Astrocyte of the cerebellum (primary cell): ENCODE measurements at regions not wholly inside any gene's neighbourhood (a gene's known extent, or its start where the extent isn't known, plus 50 kb on each side); places are given as distances from the start of the nearest gene placed in this dataset.

Source experiments
- DNase-seq: peaks from one replicate; pipeline ENCODE4 v3.0.0-alpha.2; 2011; ENCODE audit warnings: low read depth
- H3K4me3 ChIP-seq: 2 replicates; pipeline ENCODE4 v1.5.1; 2011; ENCODE audit warnings: mild to moderate bottlenecking, low read depth, low read length, moderate library complexity
- CTCF ChIP-seq: IDR thresholded peaks from 2 replicates; pipeline ENCODE4 v1.5.1; 2012; ENCODE audit warnings: low read length, low read depth, moderate library complexity, mild to moderate bottlenecking; ENCODE audit errors: missing control alignments
- in situ Hi-C: cut with HindIII; loops from 2 replicates; pipeline ENCODE4 v1.10.0; 2017; ENCODE audit warnings: low sequenced_read_pairs

- no peak for TF ChIP-seq CTCF
- no peak overlapping the region for H3K4me3 ChIP-seq
- no peak for DNase-seq
- in situ Hi-C loops = no loop called here
These were observed 857.2 kb upstream of the INTU start for GRCh38 chr4:126775485-126776106.

- in situ Hi-C loops = no loop called here
- no peak for DNase-seq
- TF ChIP-seq CTCF = no peak
- no peak overlapping the region for H3K4me3 ChIP-seq
These were observed 856.4 kb upstream of the INTU start for GRCh38 chr4:126776361-126776760.

GRCh38 chr4:126777649-126778048 lies 855.1 kb upstream of the INTU start:
- in situ Hi-C loops = no loop called here
- H3K4me3 ChIP-seq = no peak overlapping the region

GRCh38 chr4:126778348-126778747 lies 854.4 kb upstream of the INTU start:
- TF ChIP-seq CTCF = no peak
- in situ Hi-C loops = no loop called here
- DNase-seq = peak; percentile 6
- H3K4me3 ChIP-seq = no peak overlapping the region

More at GRCh38 chr4:126777649-126778048, 855.1 kb upstream of the INTU start:
- no peak for TF ChIP-seq CTCF
- DNase-seq = peak; percentile 20

- in situ Hi-C loops = no loop called here
- H3K4me3 ChIP-seq = no peak overlapping the region
- no peak for DNase-seq
- no peak for TF ChIP-seq CTCF
These were observed 853.8 kb upstream of the INTU start for GRCh38 chr4:126779001-126779400.

- no peak overlapping the region for H3K4me3 ChIP-seq
- no peak for DNase-seq
- TF ChIP-seq CTCF = no peak
- in situ Hi-C loops = no loop called here
These were observed 853.2 kb upstream of the INTU start for GRCh38 chr4:126779436-126780166.
